HUDEP-2 (cell line): ENCODE measurements at regions not wholly inside any gene's neighbourhood (a gene's known extent, or its start where the extent isn't known, plus 50 kb on each side); places are given as distances from the start of the nearest gene placed in this dataset.

ENCODE experiments used
- DNase-seq, 76 experiments: peaks; one replicate each; lab custom pipeline; 2025; ENCODE audit not compliant: unreplicated experiment in 76 of 76; lab: John Stamatoyannopoulos, UW

DNA sequence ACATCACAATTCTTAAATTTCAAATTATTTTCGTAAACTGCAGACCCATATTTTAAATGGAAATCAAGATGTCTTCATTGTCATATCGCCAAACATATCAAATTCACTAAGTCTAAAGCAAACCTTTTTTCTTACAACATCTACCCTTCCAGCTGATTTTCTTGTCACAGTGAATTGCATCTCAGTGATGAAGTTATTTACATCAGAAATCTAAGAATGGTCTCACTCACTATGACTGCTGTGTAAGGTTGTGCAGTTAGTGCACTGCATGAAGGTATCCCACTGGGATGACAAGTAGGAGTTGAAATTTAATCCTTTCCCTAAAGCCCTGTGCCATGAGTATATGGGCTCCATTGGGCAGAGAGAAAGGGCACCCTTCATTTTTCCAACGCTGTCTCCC lies 399.4 kb upstream of the ITGA1 start:
- DNase-seq = no peak

DNA sequence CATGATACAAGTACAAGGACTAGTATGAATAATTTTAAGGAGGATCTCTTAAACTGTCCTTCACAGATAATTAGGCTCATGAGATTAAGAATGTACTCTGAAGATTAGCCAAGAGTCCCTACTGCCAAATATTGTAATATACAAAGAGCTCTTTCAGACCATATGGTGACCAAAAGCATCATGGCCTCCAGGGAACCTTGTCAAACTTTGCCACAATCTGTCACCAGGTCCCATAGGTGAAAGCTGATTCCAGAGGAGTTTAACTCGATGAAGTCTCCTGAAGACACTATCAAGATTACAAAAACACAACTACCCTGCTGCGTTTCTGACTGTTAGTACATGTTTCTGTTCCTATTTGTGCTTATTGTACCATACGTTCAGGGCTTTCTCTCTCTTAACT lies 395.4 kb upstream of the ITGA1 start:
- DNase-seq = no peak

DNA sequence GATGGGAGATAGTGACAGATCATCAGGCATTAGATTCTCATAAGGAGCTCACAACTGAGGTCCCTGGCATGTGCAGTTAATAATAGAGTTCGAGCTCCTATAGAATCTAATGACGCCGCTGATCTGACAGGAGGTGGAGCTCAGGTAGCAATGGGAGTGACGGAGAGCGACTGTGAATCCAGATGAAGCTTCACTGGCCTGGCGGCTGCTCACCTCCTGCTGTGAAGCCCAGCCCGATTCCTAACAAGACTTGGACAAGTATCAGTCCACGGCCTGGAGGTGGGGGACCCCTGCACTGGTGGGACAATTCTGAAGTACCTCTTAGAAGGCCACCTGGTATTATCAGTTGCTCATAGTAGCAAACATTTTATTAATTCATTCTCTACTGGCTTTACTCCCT lies 377.9 kb upstream of the ITGA1 start:
- no peak for DNase-seq

DNA sequence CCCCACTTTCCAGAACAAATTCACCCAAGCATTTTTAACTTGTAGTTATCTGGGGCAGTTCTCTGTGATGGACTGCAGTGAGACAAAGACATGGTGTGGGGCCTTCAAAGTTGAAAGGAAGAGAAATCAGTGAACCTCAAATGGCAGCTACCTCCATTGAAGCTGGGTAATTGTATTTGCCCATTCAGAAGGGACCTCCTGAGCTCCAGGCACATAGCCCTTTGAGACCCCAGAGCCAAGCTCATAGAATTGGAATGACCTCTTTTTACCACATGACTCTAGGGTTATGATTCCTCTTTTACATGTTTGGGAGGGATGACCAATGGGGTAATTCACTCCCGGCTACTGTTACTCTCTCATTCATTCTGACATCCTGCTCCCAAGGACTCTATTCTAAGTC lies 368.4 kb upstream of the ITGA1 start:
- no peak for DNase-seq

DNA sequence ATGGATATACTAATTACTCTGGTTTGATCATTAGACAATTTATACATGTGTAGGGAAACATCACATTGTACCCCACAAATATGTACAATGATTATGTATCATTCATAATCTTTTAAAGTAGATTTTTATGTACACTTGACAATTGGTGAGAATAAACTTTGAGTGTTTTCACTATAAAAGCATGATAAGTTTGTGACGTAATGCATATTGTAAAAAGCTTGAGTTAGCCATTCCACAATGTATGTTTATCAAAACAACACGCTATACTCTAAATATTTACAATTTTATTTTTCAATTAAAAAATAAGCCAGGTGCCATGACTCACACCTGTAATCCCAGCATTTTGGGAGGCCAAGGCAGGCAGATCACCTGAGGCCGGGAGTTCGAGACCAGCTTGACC lies 360.1 kb upstream of the ITGA1 start:
- DNase-seq = no peak

DNA sequence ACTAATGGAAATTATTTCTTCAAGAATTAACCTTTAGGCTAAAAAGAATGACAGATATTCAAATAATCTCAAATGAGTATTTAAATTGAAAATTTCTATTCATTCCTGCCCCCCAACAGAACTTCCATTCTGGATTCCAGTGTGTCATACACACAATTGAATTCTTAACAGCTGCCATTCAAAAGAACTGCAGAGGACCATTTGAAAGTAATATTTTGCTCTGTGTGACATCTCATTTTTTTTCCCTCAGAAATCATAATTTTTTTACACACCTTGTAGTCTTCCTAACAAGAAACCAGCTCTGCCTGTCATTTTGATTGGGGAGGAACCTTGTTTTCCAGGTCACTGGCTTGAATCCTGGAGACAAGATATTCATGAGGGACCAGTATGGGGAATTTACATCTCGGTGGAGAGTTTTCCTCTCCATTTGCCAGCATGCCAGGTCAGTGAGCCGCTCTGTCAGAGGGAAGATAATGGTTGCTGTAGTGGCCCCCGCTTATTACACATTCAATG lies 358.7 kb upstream of the ITGA1 start:
- no peak for DNase-seq

DNA sequence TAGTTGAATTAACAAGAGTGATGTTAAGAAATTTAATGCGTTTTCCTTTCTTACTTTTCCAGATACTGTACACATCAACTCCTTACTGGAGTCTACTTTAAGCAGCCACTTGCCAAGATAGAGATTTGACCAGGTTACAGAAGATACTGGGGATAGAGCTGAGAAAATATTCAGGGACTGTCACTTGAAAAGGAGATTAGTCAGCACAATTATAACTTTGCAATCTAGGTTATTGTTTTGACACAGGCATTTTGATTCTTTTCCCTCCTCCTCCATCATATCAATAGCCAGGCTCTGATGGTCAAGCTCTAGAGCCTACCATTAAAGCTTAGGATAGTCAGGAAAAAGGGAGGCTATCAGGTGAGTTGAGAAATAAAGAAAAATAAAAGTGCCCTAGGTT lies 345.9 kb upstream of the ITGA1 start:
- DNase-seq = no peak

DNA sequence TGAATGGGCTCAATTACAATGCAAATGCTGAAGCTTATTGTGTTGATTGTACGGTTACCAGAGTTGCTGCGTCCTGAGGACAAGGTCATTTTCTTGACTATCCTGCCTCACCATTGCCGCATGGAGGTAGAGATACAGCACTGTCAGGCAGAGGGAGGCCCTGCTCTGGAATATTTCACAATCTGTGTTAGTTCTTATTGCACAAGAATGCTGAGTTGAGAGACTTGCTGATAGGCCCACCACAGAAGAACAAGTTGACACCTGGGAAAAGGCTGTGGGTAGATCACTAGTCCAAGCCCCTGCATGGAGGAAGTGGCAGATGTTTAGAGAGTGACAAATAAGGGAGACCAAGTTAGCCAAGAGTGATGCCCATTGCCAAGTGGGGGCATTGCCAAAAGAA lies 344.5 kb upstream of the ITGA1 start:
- no peak for DNase-seq

DNA sequence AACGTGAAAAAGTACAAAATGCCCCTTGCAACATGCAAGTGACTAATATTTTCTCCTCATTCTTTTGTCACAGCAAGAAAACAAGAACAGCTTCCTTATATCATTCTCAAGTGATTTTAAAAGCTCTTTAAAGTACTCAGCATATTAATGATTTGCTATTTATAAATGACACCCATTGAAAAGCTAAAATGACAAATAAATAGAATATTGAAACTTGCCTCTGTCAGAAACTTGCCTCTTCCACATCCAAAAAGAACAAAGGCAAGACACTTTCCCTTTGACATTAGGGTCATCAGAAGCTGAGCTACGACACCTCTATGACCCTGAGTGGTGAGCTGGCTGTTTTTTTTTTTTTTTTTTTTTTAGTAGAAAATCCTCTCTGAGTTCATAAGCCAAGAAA lies 339.6 kb upstream of the ITGA1 start:
- no peak for DNase-seq

DNA sequence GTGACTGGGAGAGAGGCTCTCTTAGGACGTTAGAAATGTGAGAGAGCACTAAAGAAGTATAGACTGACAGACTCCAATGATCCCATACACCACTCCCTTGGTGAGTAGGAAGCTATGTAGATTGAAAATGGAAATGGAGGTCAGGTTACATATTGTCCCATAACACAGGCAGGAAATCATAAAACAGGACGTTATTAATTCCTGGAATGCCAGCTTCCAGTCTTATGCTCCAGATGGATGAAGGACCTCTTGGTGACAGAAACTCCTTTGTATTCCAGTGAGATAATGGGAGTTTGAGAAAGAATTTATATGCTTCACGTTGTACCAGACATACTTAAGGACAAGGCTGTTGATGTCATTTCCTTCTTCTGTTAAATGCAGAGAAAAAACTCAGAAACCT lies 338.2 kb upstream of the ITGA1 start:
- DNase-seq = no peak

DNA sequence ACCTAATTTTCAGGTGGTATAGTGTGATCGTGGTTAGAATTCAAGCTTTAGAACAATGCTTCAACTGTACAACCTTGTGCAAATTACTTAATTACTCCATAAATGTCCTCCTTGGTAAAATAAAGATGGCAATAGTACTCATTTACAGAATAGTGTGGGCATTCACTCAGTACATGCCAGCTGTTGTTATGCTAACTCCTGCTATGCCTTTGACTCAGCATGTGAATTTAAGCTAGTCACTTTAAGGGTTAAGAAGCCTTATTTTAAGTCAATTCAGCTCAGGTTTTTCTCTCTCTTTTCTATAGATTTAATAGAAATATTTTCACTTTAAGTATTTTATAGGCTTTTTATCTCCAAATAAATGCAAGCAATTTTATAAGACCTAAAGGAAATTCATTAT lies 335.6 kb upstream of the ITGA1 start:
- no peak for DNase-seq

DNA sequence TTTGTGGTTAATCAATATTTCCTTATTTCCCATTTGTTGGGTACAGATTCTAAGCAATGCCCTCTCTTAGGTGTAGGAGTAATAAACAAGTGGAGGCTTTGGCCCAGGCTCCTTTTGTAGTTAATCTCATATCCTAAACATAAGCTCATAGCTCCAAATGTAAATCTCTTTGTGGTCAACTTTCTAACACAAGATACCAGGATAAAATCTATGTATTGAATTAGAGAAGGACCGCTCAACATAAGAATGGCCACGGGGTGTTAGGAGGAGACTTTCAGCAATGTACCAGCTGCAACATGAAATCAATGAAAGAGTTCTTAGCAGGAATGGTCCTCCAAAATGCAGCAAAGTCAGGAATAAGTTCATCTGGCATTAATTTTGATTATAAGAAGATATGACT lies 334.5 kb upstream of the ITGA1 start:
- no peak for DNase-seq

DNA sequence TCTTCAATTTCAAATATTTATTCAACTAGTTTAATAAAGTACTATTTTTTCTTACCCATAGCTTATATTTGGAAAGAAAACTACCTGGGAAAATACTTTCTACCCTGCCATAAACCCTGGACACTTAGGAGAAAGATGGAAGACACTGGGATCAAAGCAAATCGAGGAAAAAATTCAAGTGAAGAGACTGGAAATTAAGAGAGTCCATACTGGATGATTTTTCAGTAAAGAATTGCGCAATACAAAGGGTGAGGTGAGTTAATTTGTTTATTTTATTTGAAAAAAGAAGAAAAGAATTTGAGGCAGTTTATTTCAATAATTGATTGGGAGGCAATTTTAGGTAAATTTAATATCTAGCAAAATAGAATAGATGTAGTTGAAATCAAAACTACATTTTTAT lies 331.8 kb upstream of the ITGA1 start:
- no peak for DNase-seq

DNA sequence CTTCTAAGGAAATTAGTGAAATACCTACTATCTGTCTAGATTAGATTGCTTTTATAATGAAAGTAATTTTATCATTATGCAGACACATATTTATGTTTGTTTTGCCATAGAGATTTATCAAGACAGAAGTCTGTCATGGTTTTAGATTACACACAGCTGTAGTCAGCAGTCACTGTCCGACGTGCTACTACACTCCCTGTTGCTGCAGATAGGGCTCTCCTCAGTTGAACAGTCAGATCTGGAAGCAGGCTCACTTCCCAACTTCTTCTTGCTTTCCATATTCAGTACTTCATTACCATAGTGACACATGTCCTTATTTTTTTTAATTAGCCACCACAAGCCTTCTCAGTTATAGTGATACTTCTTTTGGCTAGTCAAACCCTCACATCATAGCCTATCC lies 329.9 kb upstream of the ITGA1 start:
- DNase-seq = no peak

DNA sequence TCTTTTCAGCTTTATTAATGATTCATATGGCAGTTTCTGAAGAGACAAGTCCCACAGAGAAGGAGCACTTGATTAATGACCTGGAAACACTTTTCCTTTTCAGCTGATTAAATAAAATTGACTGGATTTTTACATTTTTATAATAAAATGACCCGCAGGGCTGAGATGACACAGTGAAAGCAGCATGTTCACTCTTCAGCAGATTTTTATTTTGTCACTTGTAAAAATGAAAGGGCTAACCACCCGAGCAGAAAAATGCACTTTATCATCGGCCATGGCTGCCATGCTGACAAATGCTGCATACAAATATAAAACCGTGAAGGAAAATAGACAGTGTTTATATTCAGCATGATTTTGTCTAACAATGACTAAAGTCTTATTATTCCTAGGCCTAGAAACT lies 321.6 kb upstream of the ITGA1 start:
- DNase-seq = no peak

DNA sequence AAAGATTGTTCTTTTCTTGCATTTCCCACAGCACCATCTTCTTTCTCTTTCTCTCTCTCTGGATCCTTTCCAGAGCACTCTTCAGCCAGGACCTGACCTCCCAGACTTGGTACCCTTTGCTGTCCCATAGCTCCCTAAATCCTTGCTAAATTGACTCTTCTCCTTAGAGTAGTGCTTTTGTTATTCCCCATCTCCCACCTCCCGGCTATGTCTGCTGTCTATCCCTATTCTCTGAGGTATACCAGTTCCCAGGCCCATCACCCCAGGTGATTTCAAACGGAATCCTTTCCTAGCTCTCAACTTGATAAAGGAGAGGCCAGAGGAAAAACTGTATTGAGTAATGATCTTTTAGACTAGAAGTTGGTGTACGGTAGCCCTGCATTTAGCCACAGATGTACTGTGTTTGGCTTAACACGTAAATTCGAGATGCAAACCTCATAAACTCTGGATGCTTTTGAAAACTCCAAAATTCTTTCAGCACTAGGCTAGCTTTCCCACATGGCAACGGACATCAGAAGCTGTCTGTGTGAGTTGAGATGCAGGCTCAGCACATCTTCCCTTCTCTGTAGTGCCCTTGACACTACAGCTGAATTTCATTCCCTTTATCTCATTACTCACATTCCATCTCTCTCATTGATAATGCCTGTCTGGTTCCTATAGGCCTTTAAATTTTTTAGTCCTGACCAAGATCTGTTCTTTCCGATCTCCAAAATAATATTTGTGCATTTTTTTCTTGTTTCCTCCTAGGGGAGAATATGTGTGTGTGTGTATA lies 320.8 kb upstream of the ITGA1 start:
- no peak for DNase-seq

DNA sequence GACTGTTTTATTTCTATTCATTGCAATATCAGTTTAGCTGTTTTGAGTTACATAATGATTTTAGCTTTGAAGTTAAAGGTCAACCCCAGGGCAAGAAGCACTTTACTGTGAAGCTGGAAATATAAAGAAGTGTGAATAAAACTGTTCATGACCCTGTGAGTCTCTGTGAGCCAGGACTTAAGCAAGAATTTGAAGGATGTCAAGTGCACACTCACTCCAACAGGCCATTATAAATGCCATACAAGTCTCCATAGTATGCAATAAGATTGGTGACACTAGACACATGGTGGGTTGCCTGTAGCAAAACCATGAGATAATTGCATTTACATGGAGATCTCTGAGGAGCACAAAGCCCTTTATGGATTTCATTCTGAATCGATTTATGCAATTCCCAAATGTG lies 318.7 kb upstream of the ITGA1 start:
- DNase-seq = no peak

DNA sequence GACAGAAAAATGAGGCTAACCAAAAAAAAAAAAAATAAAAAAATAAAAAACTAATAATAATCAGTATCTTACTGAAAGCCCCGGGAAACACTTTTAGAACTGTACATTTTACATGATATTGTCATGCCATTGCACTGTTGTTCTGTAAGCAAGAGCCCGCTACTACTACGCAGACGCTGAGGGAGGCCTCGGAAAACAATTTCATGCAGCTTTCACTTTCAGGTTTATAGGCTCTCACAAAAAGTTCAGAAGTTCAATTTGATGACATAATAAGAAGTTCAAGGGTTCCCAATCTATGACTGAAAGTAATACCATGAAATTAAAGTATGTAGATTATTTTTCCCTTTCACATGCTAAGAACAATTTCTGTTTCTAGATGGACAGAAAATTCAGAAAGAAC lies 318.3 kb upstream of the ITGA1 start:
- no peak for DNase-seq

DNA sequence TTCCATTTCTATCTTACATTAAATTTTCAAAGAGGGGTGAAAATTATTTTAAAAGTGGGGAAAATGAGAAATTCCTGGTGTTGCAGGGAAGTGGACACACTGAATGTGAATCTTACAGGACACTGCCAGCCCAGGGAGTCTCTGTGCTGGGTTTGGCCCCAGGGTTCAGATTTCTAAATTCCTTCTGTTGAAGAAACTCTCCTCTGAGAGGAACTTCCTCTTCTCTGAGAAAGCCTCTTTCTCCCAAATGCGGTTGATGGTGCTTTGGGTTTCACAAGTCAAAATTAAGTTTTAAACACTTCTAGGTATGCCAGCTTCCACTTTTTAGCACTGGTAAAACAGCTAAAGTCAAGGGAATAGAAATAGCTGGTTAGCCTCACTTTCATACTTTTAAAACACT lies 317.9 kb upstream of the ITGA1 start:
- no peak for DNase-seq

DNA sequence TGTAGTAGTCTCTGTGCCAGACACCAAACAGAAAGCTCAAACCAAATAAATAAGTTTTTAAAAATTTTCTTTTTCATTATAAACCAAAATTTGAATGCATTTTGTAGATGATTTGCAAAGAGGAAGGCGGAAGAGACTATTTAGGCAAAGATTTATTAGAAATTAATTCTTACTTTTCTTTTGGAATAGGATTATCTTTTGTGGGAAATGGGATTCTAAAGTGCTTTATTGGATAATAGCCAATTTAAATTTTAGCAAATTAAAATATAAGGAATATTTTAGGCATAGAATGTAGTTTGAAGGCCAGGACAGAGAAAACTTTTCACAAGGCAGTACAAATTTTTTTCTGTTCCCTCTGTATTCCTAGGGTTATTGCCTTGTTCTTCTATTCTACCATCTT lies 311.4 kb upstream of the ITGA1 start:
- no peak for DNase-seq

DNA sequence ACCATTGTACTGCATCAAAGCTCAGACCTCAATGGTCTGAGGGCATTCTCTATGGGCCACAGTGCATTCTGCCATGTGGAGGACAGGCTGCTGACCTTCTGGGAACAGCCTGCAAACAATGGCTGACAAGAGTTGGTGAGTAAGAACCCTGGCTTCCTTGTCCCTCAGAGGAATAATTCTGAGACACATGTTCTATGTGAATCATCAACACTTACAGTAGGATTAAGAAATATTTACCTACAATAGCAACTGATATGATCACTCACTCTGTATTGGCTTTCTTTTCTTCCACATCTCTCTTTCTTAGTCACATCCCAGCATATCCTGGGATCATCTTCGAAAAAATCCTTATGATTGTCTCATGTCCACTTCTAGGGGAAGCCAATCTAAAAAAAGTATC lies 306.5 kb upstream of the ITGA1 start:
- no peak for DNase-seq

DNA sequence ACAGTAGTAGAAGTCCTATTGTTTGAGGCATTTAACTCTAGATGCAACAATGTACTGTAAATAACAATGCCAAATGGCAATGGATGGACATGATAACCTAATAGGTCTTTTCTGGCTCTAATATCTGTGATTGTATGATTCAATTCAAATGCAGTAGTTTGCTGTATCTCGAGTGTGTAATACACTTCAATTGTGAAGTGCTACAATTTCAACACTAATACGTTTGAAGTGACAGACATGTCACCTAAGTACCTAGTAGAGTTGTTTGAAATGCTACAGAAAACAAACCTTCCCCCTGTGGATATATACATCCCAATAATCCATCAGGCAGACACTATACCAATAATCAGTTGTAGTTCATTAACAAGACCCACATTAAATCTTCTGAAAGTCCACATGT lies 305.9 kb upstream of the ITGA1 start:
- DNase-seq = no peak
